ENCODE measurements at regions not wholly inside any gene's neighbourhood (a gene's known extent, or its start where the extent isn't known, plus 50 kb on each side); places are given as distances from the start of the nearest gene placed in this dataset.

GRCh38 chr18:73952296-73952946, 195.2 kb downstream of the FBXO15 start:
- CTCF ChIA-PET, result no interaction called here

More at GRCh38 chr18:73952296-73952946, 195.2 kb downstream of the FBXO15 start:
- Histone ChIP-seq H3K27me3 (replicated peaks in 1 of 2; ENCODE audit: control insufficient read depth in 2 of 2, insufficient read depth in 2 of 2, low read length in 1 of 2) (no peaks in the 10 kb centered on the region), H3K27ac (ENCODE audit: control insufficient read depth, insufficient read depth) (no peak overlapping the region), H4K20me1 (ENCODE audit: control insufficient read depth, insufficient read depth) (no peaks in the 10 kb centered on the region), H3K79me2 (ENCODE audit: control insufficient read depth, insufficient read depth, low read length) (no peaks in the 10 kb centered on the region), H3K4me2 (ENCODE audit: control insufficient read depth, insufficient read depth) (no peak overlapping the region), H3K4me1 (ENCODE audit: control insufficient read depth, insufficient read depth, low read length) (no peaks in the 10 kb centered on the region), H2AFZ (ENCODE audit: control insufficient read depth, low read depth, low read length) (no peak overlapping the region), H3K36me3 (ENCODE audit: control insufficient read depth in 2 of 2, insufficient read depth in 2 of 2, low read length in 1 of 2) (no peaks in the 10 kb centered on the region), H3K4me3 (no peak overlapping the region), H3K9me3 (replicated peaks; ENCODE audit: control insufficient read depth, insufficient read depth, low read length) (no peaks in the 10 kb centered on the region), H3K9ac (ENCODE audit: control insufficient read depth, insufficient read depth, low read length) (no peak overlapping the region)
- ChIA-PET SMC1A (ENCODE audit: uncharacterized antibody, unreplicated experiment) (interaction anchor here (0.6 to 1.0 kb wide), 2 partner anchors 32 to 56 kb away, joined by 3 to 4 read pairs; no protein-coding TSS in a partner anchor), POLR2A (no interaction called here), RAD21 (ENCODE audit: unreplicated experiment) (no interaction called here)
- in situ Hi-C loops (cut with MboI), result no loop called here
- no peak for DNase-seq (ENCODE audit: low read depth, low spot score)
- FAIRE-seq, result no peak
- ATAC-seq, result no peak
- WGBS (ENCODE audit: insufficient coverage, insufficient replicate concordance, low lambda C conversion rate, missing lambda C conversion rate), result 39% methylated on average over 7 of the region's 7 CpGs
- intact Hi-C loops (cut with micrococcal nuclease; ENCODE audit: unreplicated experiment), result no loop called here
- no peak for TF ChIP-seq HSF1 (IDR thresholded peaks at IDR 0.05; ENCODE audit: low read depth, low read length)
- no peak for TF ChIP-seq SMAD5 (IDR thresholded peaks at IDR 0.05; ENCODE audit: low read depth)
- TF ChIP-seq RB1 (IDR thresholded peaks at IDR 0.05; ENCODE audit: borderline replicate concordance), result no peak
- no peak for TF ChIP-seq ATF2 (IDR thresholded peaks at IDR 0.05; ENCODE audit: low read length)
- TF ChIP-seq GABPA (IDR thresholded peaks at IDR 0.05; ENCODE audit: low read depth), result no peak
- no peak for TF ChIP-seq BHLHE40 (IDR thresholded peaks at IDR 0.05; ENCODE audit: borderline replicate concordance in 1 of 2, low read depth in 2 of 2, low read length in 1 of 2)
- no peak for TF ChIP-seq NFYA (IDR thresholded peaks at IDR 0.05; ENCODE audit: borderline replicate concordance, low read depth, low read length)
- TF ChIP-seq NKRF (conservative IDR thresholded peaks at IDR 0.05), result no peak
- no peak for TF ChIP-seq POLR2AphosphoS5 (IDR thresholded peaks at IDR 0.05; ENCODE audit: low read length)
- TF ChIP-seq RAD51 (IDR thresholded peaks at IDR 0.05), result no peak
- no peak for TF ChIP-seq IRF5 (IDR thresholded peaks at IDR 0.05; ENCODE audit: borderline replicate concordance)
- no TSS peak for BruUV-seq (replicated peaks)
